Spleen (tissue), 11 donors: ENCODE measurements at regions not wholly inside any gene's neighbourhood (a gene's known extent, or its start where the extent isn't known, plus 50 kb on each side); places are given as distances from the start of the nearest gene placed in this dataset.

ENCODE experiments used
- DNase-seq: peaks from one replicate; pipeline ENCODE4 v3.0.0-alpha.2; 2020
- H3K27ac ChIP-seq, 8 donors: fragments of 200-600 bp; sonication (generic) in 7 of 8; 1 replicate in 4 of 8; 2 replicates in 4 of 8; pipeline versions ENCODE4 v1.5.0 to v1.8.0; 2016 to 2021; ENCODE audit warnings: inconsistent platforms in 4 of 8, mild to moderate bottlenecking in 4 of 8, moderate library complexity in 1 of 8
- H3K27me3 ChIP-seq, 7 donors: fragments of 200-600 bp; sonication (generic) in 6 of 7; replicated peaks in 1 of 7; 1 replicate in 4 of 7; 2 replicates in 3 of 7; pipeline versions ENCODE4 v1.5.0 to v1.8.0; 2016 to 2021; ENCODE audit warnings: inconsistent platforms in 3 of 7, mild to moderate bottlenecking in 1 of 7
- H3K36me3 ChIP-seq, 6 donors: fragments of 200-600 bp; sonication (generic) in 5 of 6; 1 replicate in 4 of 6; 2 replicates in 2 of 6; pipeline versions ENCODE4 v1.5.0 to v1.8.0; 2016 to 2021; ENCODE audit warnings: inconsistent platforms in 2 of 6
- H3K4me1 ChIP-seq, 6 donors: fragments of 200-600 bp; sonication (generic) in 5 of 6; 1 replicate in 3 of 6; 2 replicates in 3 of 6; pipeline versions ENCODE4 v1.5.0 to v1.8.0; 2016 to 2021; ENCODE audit warnings: inconsistent platforms in 3 of 6
- H3K4me3 ChIP-seq, 8 donors: fragments of 200-600 bp; sonication (generic) in 7 of 8; 1 replicate in 4 of 8; 2 replicates in 4 of 8; pipeline versions ENCODE4 v1.5.0 to v1.8.0; 2016 to 2021; ENCODE audit warnings: inconsistent platforms in 4 of 8, mild to moderate bottlenecking in 4 of 8, moderate library complexity in 2 of 8
- H3K9me3 ChIP-seq, 8 donors: fragments of 200-600 bp; sonication (generic) in 7 of 8; 1 replicate in 4 of 8; 2 replicates in 4 of 8; pipeline versions ENCODE4 v1.5.0 to v1.8.0; 2016 to 2021; ENCODE audit warnings: inconsistent platforms in 4 of 8
- POLR2A ChIP-seq, 3 donors: fragments of 450-650 bp; IDR thresholded peaks; one replicate each; pipeline ENCODE4 v1.5.1; 2017; ENCODE audit warnings: antibody characterized with exemption in 3 of 3, mild to moderate bottlenecking in 1 of 3
- POLR2AphosphoS5 ChIP-seq, 3 donors: sonication (generic); formaldehyde crosslinking; IDR thresholded peaks; one replicate each; pipeline ENCODE4 v1.5.1; 2017; ENCODE audit warnings: antibody characterized with exemption in 3 of 3
- WGBS, 5 donors: extraction: QIAGEN DNeasy Blood & Tissue Kit in 3 of 5; methylation state at CpG; one replicate each; pipeline versions ENCODE4 v1.1.5 to v1.1.7; 2013 to 2018; 5-methylcytosine and 5-hydroxymethylcytosine counted together
- intact Hi-C: fragments of 100-400 bp; cut with DNase I; formaldehyde crosslinking; loops from one replicate; pipeline ENCODE4 v1.15.0; 2023; ENCODE audit warnings: low total_unique reads
- TF ChIP-seq, protein P1 (sequence below), 11 experiments: fragments of 200-600 bp in 7 of 11; fragments of 450-650 bp in 4 of 11; sonication (generic) in 4 of 11; IDR thresholded peaks in 8 of 11; conservative IDR thresholded peaks in 3 of 11; 1 replicate in 7 of 11; 2 replicates in 4 of 11; pipeline versions ENCODE4 v1.4.0 to v1.8.0; 2016 to 2021; ENCODE audit warnings: antibody characterized with exemption in 11 of 11, inconsistent platforms in 4 of 11, mild to moderate bottlenecking in 1 of 11
- donor health status: healthy with polysubstance abuse.
- donor health status: DM: no; HTN: no; CAD: no; lungs with moderate emphysema.
- donor health status: DM: no; HTN: no; CAD: no.
- donor health status: Bipolar disorder and iron deficiency.
- donor health status: healthy.
- donor health status: DM: no; HTN: no; CAD: no.
- donor health status: DM: yes; HTN: yes; CAD: no.

DNA sequence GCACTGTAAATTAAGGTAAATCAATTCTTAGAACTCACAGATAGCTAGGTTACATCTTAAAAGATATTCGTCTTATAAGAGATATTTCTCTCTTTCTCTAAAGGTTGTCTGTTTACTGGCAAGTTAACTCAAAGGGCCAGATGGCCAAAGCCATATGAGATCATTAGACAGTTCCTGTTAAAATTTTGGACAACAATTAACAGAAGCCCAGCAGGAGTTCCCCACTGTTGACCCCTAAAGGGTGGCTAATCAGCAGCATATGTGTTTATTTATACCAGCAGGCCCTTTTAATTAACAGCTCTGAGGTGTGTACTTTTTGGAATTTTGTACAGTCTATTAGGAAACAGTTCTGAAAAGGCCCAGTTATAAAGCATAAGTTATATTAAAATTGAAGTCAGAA, 245.8 kb downstream of the LIG4 start:
- H3K36me3 ChIP-seq: no peaks in the 10 kb centered on the region
- TF ChIP-seq POLR2AphosphoS5 (IDR thresholded peaks at IDR 0.05) (no peak), POLR2A (IDR thresholded peaks at IDR 0.05) (no peak)
- TF ChIP-seq, protein P1, sequence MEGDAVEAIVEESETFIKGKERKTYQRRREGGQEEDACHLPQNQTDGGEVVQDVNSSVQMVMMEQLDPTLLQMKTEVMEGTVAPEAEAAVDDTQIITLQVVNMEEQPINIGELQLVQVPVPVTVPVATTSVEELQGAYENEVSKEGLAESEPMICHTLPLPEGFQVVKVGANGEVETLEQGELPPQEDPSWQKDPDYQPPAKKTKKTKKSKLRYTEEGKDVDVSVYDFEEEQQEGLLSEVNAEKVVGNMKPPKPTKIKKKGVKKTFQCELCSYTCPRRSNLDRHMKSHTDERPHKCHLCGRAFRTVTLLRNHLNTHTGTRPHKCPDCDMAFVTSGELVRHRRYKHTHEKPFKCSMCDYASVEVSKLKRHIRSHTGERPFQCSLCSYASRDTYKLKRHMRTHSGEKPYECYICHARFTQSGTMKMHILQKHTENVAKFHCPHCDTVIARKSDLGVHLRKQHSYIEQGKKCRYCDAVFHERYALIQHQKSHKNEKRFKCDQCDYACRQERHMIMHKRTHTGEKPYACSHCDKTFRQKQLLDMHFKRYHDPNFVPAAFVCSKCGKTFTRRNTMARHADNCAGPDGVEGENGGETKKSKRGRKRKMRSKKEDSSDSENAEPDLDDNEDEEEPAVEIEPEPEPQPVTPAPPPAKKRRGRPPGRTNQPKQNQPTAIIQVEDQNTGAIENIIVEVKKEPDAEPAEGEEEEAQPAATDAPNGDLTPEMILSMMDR (IDR thresholded peaks at IDR 0.05 in 8 of 11, conservative IDR thresholded peaks at IDR 0.05 in 3 of 11): no peak
- peaks cover 0 to 10% (median 0%) of the 10 kb centered on the region in 8 donors for H3K9me3 ChIP-seq
- H3K27ac ChIP-seq: no peak overlapping the region
- intact Hi-C loops: no loop called here
- H3K4me1 ChIP-seq: no peaks in the 10 kb centered on the region
- no peak overlapping the region for H3K4me3 ChIP-seq
- 69 to 93% (median 78%) methylated on average over 1 of the region's 1 CpG for WGBS, 5 donors
- no peak for DNase-seq
- H3K27me3 ChIP-seq: no peaks in the 10 kb centered on the region

DNA sequence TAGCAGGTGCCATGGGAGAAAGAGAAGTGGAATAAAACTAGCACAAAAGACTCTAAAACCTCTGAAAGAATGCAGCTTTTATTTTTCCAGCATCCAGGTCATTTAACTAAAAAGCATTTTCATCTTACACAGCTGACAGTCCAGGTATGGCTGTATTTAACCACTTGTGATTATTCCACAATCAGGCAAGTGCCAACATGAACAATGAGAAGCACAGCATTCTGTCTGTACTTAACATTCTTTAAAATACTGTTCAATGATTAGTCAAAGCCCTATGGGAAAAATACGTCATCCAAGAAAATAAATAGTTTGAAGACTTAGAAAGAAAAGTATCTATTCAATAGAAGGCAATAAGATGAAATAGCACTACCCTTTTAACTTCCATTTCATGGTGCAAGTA, 246.9 kb downstream of the LIG4 start:
- no peaks in the 10 kb centered on the region for H3K4me1 ChIP-seq
- H3K27ac ChIP-seq: no peak overlapping the region
- H3K9me3 ChIP-seq: peaks cover 0 to 10% (median 0%) of the 10 kb centered on the region in 8 donors
- intact Hi-C loops: no loop called here
- no peak overlapping the region for H3K4me3 ChIP-seq
- no peak for DNase-seq
- H3K27me3 ChIP-seq: no peaks in the 10 kb centered on the region
- H3K36me3 ChIP-seq: no peaks in the 10 kb centered on the region
- TF ChIP-seq POLR2A (IDR thresholded peaks at IDR 0.05) (no peak), POLR2AphosphoS5 (IDR thresholded peaks at IDR 0.05) (no peak)
- TF ChIP-seq, protein P1 (IDR thresholded peaks at IDR 0.05 in 8 of 11, conservative IDR thresholded peaks at IDR 0.05 in 3 of 11): no peak
- WGBS, 5 donors: 78 to 97% (median 87%) methylated on average over 1 of the region's 1 CpG

DNA sequence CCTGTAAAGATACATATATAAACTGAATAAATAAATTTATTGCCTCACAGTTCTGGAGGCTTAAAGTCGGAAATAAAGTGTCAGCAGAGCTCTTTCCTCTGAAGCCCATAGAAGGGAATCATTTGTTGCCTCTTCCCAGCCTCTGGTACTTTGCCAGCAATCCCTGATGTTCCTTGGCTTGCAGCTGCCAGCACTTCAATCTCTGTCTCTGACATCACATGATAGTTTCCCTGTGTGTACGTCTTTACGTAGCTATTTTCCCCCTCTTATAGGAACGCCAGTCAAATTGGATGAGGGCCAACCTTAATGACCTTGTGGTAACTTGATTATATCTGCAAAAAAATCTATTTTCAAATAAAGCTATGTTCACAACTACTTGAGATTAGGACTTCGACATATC, 250.9 kb downstream of the LIG4 start:
- no peaks in the 10 kb centered on the region for H3K4me1 ChIP-seq
- no peaks in the 10 kb centered on the region for H3K36me3 ChIP-seq
- H3K4me3 ChIP-seq: no peak overlapping the region
- TF ChIP-seq POLR2A (IDR thresholded peaks at IDR 0.05): no peak
- TF ChIP-seq, protein P1 (IDR thresholded peaks at IDR 0.05 in 8 of 11, conservative IDR thresholded peaks at IDR 0.05 in 3 of 11): no peak
- no peak for TF ChIP-seq POLR2AphosphoS5 (IDR thresholded peaks at IDR 0.05)
- peaks cover 0 to 10% (median 0%) of the 10 kb centered on the region in 8 donors for H3K9me3 ChIP-seq
- intact Hi-C loops: no loop called here
- H3K27me3 ChIP-seq: no peaks in the 10 kb centered on the region
- DNase-seq: no peak
- 55 to 63% (median 62%) methylated on average over 5 of the region's 5 CpGs for WGBS, 5 donors
- H3K27ac ChIP-seq: no peak overlapping the region

DNA sequence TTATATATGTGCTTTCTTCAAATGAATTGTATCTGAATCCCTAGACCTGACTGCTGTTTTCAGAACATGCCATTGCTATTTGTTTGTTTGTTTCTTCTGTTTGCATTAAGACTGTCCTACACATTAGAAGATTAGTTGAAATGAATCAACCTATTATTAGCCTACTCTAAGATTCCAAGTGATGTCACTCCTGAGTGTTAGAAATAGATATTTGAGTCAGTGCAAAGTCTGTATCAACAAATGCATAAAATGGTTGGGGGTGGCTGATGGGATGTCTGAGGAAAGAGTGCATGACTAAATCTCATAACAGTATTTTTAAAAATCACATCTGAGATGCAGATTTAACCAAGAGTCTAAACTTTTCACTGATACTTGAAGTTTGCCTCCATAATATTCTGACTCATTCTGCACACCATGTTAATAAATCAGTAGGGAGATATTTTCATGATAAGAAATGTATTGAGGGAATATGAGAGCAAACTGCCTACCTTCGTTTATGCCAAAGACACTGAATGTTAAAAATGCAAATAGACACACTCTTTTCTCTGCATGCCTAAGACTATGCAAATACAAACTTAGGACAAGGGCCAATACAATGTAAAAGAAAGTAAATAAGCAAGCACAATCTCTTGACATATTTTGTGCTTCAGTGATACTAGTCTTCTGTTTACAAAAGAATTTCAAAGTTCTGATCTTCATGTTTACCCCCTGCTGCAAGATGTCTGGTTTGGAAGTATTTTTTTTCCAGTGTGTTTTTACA, 253.3 kb downstream of the LIG4 start:
- DNase-seq: no peak
- H3K27me3 ChIP-seq: no peaks in the 10 kb centered on the region
- no peak overlapping the region for H3K4me3 ChIP-seq
- TF ChIP-seq, protein P1 (IDR thresholded peaks at IDR 0.05 in 8 of 11, conservative IDR thresholded peaks at IDR 0.05 in 3 of 11): no peak
- no peak for TF ChIP-seq POLR2A (IDR thresholded peaks at IDR 0.05)
- H3K27ac ChIP-seq: no peak overlapping the region
- WGBS, 5 donors: 41 to 68% (median 56%) methylated on average over 1 of the region's 1 CpG
- H3K4me1 ChIP-seq: no peaks in the 10 kb centered on the region
- peaks cover 0 to 10% (median 0%) of the 10 kb centered on the region in 8 donors for H3K9me3 ChIP-seq
- no peaks in the 10 kb centered on the region for H3K36me3 ChIP-seq
- intact Hi-C loops: no loop called here
